ES-I3 (cell line): ENCODE measurements at regions not wholly inside any gene's neighbourhood (a gene's known extent, or its start where the extent isn't known, plus 50 kb on each side); places are given as distances from the start of the nearest gene placed in this dataset.

Source experiments
- H3K36me3 ChIP-seq: 2 replicates; pipeline ENCODE4 v1.6.1; 2013; ENCODE audit warnings: mild to moderate bottlenecking, low read length, control low read depth, moderate library complexity; ENCODE audit not compliant: insufficient read depth
- H3K4me1 ChIP-seq: 2 replicates; pipeline ENCODE4 v1.6.1; 2013; ENCODE audit warnings: mild to moderate bottlenecking, control low read depth, low read length; ENCODE audit not compliant: insufficient read depth
- H3K9ac ChIP-seq: 2 replicates; pipeline ENCODE4 v1.6.1; 2013; ENCODE audit warnings: low read depth, mild to moderate bottlenecking, low read length, moderate library complexity
- H3K9me3 ChIP-seq: 2 replicates; pipeline ENCODE4 v1.6.1; 2013; ENCODE audit warnings: mild to moderate bottlenecking, low read length, moderate library complexity; ENCODE audit not compliant: control insufficient read depth, insufficient read depth

GRCh38 chr13:108460746-108461145 lies 168.7 kb upstream of the MYO16 start:
- no peaks in the 10 kb centered on the region for H3K4me1 ChIP-seq
- no peak overlapping the region for H3K9ac ChIP-seq

GRCh38 chr13:108463340-108463739 lies 166.1 kb upstream of the MYO16 start:
- no peaks in the 10 kb centered on the region for H3K36me3 ChIP-seq
- H3K9ac ChIP-seq = no peak overlapping the region
- H3K9me3 ChIP-seq = no peaks in the 10 kb centered on the region
- H3K4me1 ChIP-seq = no peaks in the 10 kb centered on the region

More at GRCh38 chr13:108460746-108461145, 168.7 kb upstream of the MYO16 start:
- H3K9me3 ChIP-seq = no peaks in the 10 kb centered on the region
- H3K36me3 ChIP-seq = no peaks in the 10 kb centered on the region

GRCh38 chr13:108470921-108471320 lies 158.5 kb upstream of the MYO16 start:
- Histone ChIP-seq H3K36me3 (no peaks in the 10 kb centered on the region), H3K9ac (no peak overlapping the region), H3K9me3 (0 out of 2 replicates have a peak, but pooled peaks cover 3% of the 10 kb centered on the region), H3K4me1 (no peaks in the 10 kb centered on the region)

GRCh38 chr13:108475181-108475580 lies 154.2 kb upstream of the MYO16 start:
- H3K9me3 ChIP-seq = 0 out of 2 replicates have a peak, but pooled peaks cover 3% of the 10 kb centered on the region
- H3K9ac ChIP-seq = no peak overlapping the region
- H3K36me3 ChIP-seq = no peaks in the 10 kb centered on the region
- H3K4me1 ChIP-seq = no peaks in the 10 kb centered on the region

- Histone ChIP-seq H3K9me3 (0 out of 2 replicates have a peak, but pooled peaks cover 2% of the 10 kb centered on the region), H3K4me1 (no peaks in the 10 kb centered on the region), H3K9ac (no peak overlapping the region), H3K36me3 (no peaks in the 10 kb centered on the region)
Measured at GRCh38 chr13:108477376-108477775, 152.0 kb upstream of the MYO16 start.

- H3K36me3 ChIP-seq = no peaks in the 10 kb centered on the region
- H3K9ac ChIP-seq = no peak overlapping the region
- H3K4me1 ChIP-seq = no peaks in the 10 kb centered on the region
Measured at GRCh38 chr13:108478179-108478578, 151.2 kb upstream of the MYO16 start.

GRCh38 chr13:108483981-108484380 lies 145.4 kb upstream of the MYO16 start:
- Histone ChIP-seq H3K9me3 (no peaks in the 10 kb centered on the region), H3K9ac (no peak overlapping the region), H3K36me3 (no peaks in the 10 kb centered on the region), H3K4me1 (no peaks in the 10 kb centered on the region)

More at GRCh38 chr13:108478179-108478578, 151.2 kb upstream of the MYO16 start:
- no peaks in the 10 kb centered on the region for H3K9me3 ChIP-seq

- no peaks in the 10 kb centered on the region for H3K36me3 ChIP-seq
- no peaks in the 10 kb centered on the region for H3K4me1 ChIP-seq
- no peak overlapping the region for H3K9ac ChIP-seq
- no peaks in the 10 kb centered on the region for H3K9me3 ChIP-seq
Measured at GRCh38 chr13:108486096-108486495, 143.3 kb upstream of the MYO16 start.

- Histone ChIP-seq H3K9ac (peak overlapping the region; percentile 74), H3K9me3 (no peaks in the 10 kb centered on the region), H3K36me3 (no peaks in the 10 kb centered on the region), H3K4me1 (no peaks in the 10 kb centered on the region)
Measured at GRCh38 chr13:108494991-108495645, 134.3 kb upstream of the MYO16 start.

GRCh38 chr13:108495646-108496361 lies 133.6 kb upstream of the MYO16 start:
- Histone ChIP-seq H3K4me1 (no peaks in the 10 kb centered on the region), H3K9ac (peak overlapping the region; percentile 74), H3K36me3 (no peaks in the 10 kb centered on the region), H3K9me3 (no peaks in the 10 kb centered on the region)

GRCh38 chr13:108496362-108497210 lies 132.8 kb upstream of the MYO16 start:
- H3K4me1 ChIP-seq = no peaks in the 10 kb centered on the region
- H3K9me3 ChIP-seq = no peaks in the 10 kb centered on the region
- no peaks in the 10 kb centered on the region for H3K36me3 ChIP-seq
- peak overlapping the region; percentile 74; the same call in 1 of the 2 replicates for H3K9ac ChIP-seq

GRCh38 chr13:108500711-108501110 lies 128.7 kb upstream of the MYO16 start:
- Histone ChIP-seq H3K36me3 (no peaks in the 10 kb centered on the region), H3K4me1 (no peaks in the 10 kb centered on the region), H3K9ac (no peak overlapping the region), H3K9me3 (no peaks in the 10 kb centered on the region)

GRCh38 chr13:108508263-108508662 lies 121.1 kb upstream of the MYO16 start:
- H3K4me1 ChIP-seq = no peaks in the 10 kb centered on the region
- H3K9ac ChIP-seq = no peak overlapping the region
- H3K9me3 ChIP-seq = no peaks in the 10 kb centered on the region; the same call in 1 of the 2 replicates
- no peaks in the 10 kb centered on the region for H3K36me3 ChIP-seq

GRCh38 chr13:108525827-108526226 lies 103.6 kb upstream of the MYO16 start:
- no peaks in the 10 kb centered on the region for H3K9me3 ChIP-seq
- no peak overlapping the region for H3K9ac ChIP-seq
- H3K36me3 ChIP-seq = no peaks in the 10 kb centered on the region
- no peaks in the 10 kb centered on the region for H3K4me1 ChIP-seq
